H1 (cell line): ENCODE measurements at regions not wholly inside any gene's neighbourhood (a gene's known extent, or its start where the extent isn't known, plus 50 kb on each side); places are given as distances from the start of the nearest gene placed in this dataset.

ENCODE experiments used
- CHD2 ChIP-seq: IDR thresholded peaks from 2 replicates; pipeline ENCODE4 v1.6.1; 2012; ENCODE audit warnings: low read length, improper control_type of control experiment
- CHD7 ChIP-seq: fragments of 300-600 bp; sonication (generic); IDR thresholded peaks from 2 replicates; pipeline ENCODE4 v1.7.1; 2012; ENCODE audit warnings: low read length, moderate library complexity, mild to moderate bottlenecking, inconsistent platforms; ENCODE audit not compliant: insufficient replicate concordance
- CREB1 ChIP-seq: IDR thresholded peaks from 2 replicates; pipeline ENCODE4 v1.6.1; 2012; ENCODE audit warnings: inconsistent platforms
- E2F6 ChIP-seq: IDR thresholded peaks from 2 replicates; pipeline ENCODE4 v1.6.1; 2012; ENCODE audit warnings: inconsistent platforms
- KDM4A ChIP-seq: IDR thresholded peaks from one replicate; pipeline ENCODE4 v1.7.1; 2012; ENCODE audit warnings: low read depth, mild to moderate bottlenecking, moderate library complexity, low read length, inconsistent platforms; ENCODE audit not compliant: severe bottlenecking
- POLR2AphosphoS5 ChIP-seq: IDR thresholded peaks from 2 replicates; pipeline ENCODE4 v1.6.1; 2011; ENCODE audit warnings: low read depth, low read length
- RBBP5 ChIP-seq: IDR thresholded peaks from 2 replicates; pipeline ENCODE4 v1.7.1; 2012; ENCODE audit warnings: low read depth, mild to moderate bottlenecking, inconsistent platforms, low read length, moderate library complexity, borderline replicate concordance
- SIRT6 ChIP-seq: IDR thresholded peaks from one replicate; pipeline ENCODE4 v1.7.1; 2012; ENCODE audit warnings: low read length, inconsistent platforms
- TAF1 ChIP-seq: IDR thresholded peaks from 2 replicates; pipeline ENCODE4 v1.6.1; 2011; ENCODE audit warnings: mild to moderate bottlenecking, low read depth, low read length
- TEAD4 ChIP-seq: IDR thresholded peaks from 2 replicates; pipeline ENCODE4 v1.6.1; 2012; ENCODE audit warnings: low read depth, low read length, inconsistent platforms, mixed read lengths
- USF2 ChIP-seq: IDR thresholded peaks from 2 replicates; pipeline ENCODE4 v1.6.1; 2011; ENCODE audit warnings: low read length, improper control_type of control experiment
- YY1 ChIP-seq: IDR thresholded peaks from 2 replicates; pipeline ENCODE4 v1.6.1; 2011; ENCODE audit warnings: low read depth, mild to moderate bottlenecking, low read length

GRCh38 chr5:60223342-60223741, 329.8 kb upstream of the PDE4D start (continued):
- TF ChIP-seq CHD7: no peak
- no peak for TF ChIP-seq SIRT6
- TF ChIP-seq CHD2: no peak
- no peak for TF ChIP-seq E2F6
- TF ChIP-seq TAF1: no peak
- no peak for TF ChIP-seq USF2
- TF ChIP-seq TEAD4: no peak
- no peak for TF ChIP-seq RBBP5
- no peak for TF ChIP-seq CREB1
- TF ChIP-seq YY1: no peak
- TF ChIP-seq POLR2AphosphoS5: no peak
- no peak for TF ChIP-seq KDM4A
